Spleen (tissue), 7 donors: ENCODE measurements at regions not wholly inside any gene's neighbourhood (a gene's known extent, or its start where the extent isn't known, plus 50 kb on each side); places are given as distances from the start of the nearest gene placed in this dataset.

Experiments used
- CTCF ChIP-seq, 11 experiments: fragments of 200-600 bp in 7 of 11; fragments of 450-650 bp in 4 of 11; sonication (generic) in 4 of 11; IDR thresholded peaks in 8 of 11; conservative IDR thresholded peaks in 3 of 11; 1 replicate in 7 of 11; 2 replicates in 4 of 11; pipeline versions ENCODE4 v1.4.0 to v1.8.0; 2016 to 2021; ENCODE audit warnings: antibody characterized with exemption in 11 of 11, inconsistent platforms in 4 of 11, mild to moderate bottlenecking in 1 of 11
- POLR2A ChIP-seq, 3 donors: fragments of 450-650 bp; IDR thresholded peaks; one replicate each; pipeline ENCODE4 v1.5.1; 2017; ENCODE audit warnings: antibody characterized with exemption in 3 of 3, mild to moderate bottlenecking in 1 of 3
- POLR2AphosphoS5 ChIP-seq, 3 donors: sonication (generic); formaldehyde crosslinking; IDR thresholded peaks; one replicate each; pipeline ENCODE4 v1.5.1; 2017; ENCODE audit warnings: antibody characterized with exemption in 3 of 3
- donor health status: DM: no; HTN: no; CAD: no; lungs with moderate emphysema.
- donor health status: DM: no; HTN: no; CAD: no.
- donor health status: DM: no; HTN: no; CAD: no.

- TF ChIP-seq CTCF (IDR thresholded peaks at IDR 0.05 in 8 of 11, conservative IDR thresholded peaks at IDR 0.05 in 3 of 11), result no peak
- TF ChIP-seq POLR2AphosphoS5 (IDR thresholded peaks at IDR 0.05), result no peak
- TF ChIP-seq POLR2A (IDR thresholded peaks at IDR 0.05), result no peak
Measured at GRCh38 chr5:61273279-61273975, 58.6 kb upstream of the ZSWIM6 start.
